HG03442 (cell line): ENCODE measurements at regions not wholly inside any gene's neighbourhood (a gene's known extent, or its start where the extent isn't known, plus 50 kb on each side); places are given as distances from the start of the nearest gene placed in this dataset.
"Not testable (repeated sequence)": the region's sequence is repeated elsewhere in the genome, so short reads cannot be mapped to it uniquely, and the experiment has no call there.

Source experiments
- ATAC-seq: cut with Tn5 transposase; IDR thresholded peaks from one replicate; pipeline ENCODE4 v1.9.1; 2021; ENCODE audit warnings: mild to moderate bottlenecking, moderate library complexity; ENCODE audit not compliant: unreplicated experiment

DNA sequence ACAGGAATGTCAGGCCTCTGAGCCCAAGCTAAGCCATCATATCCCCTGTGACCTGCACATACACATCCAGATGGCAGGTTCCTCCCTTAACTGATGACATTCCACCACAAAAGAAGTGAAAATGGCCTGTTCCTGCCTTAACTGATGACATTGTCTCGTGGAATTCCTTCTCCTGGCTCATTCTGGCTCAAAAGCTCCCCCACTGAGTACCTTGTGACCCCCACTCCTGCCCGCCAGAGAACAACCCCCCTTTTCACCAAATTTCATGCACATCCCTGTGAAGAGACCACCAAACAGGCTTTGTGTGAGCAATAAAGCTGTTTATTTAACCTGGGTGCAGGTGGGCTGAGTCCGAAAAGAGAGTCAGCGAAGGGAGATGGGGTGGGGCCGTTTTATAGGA lies 447.4 kb downstream of the FGF13 start:
- not testable (repeated sequence) for ATAC-seq

DNA sequence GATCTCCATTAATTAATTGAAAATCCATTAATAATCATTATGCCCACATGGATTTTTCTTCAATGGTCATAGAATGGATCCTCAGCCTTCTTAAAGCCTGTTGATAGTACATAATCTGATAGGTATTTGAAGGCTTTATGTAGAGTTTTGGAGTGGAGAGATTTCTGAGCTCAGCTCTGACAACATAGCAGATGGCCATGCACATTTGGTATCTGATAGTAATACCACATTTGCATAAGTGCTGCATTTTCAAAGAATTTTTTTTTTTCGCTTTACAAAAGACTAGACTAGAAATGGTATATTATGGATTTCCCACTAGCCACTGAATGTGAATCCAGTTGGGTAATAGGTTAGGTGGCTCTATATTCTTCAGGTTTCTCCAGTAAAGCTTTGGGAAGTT lies 440.6 kb downstream of the FGF13 start:
- ATAC-seq = no peak

- ATAC-seq = not testable (repeated sequence)
These were observed 428.8 kb downstream of the FGF13 start for GRCh38 chrX:138282598-138283150.

DNA sequence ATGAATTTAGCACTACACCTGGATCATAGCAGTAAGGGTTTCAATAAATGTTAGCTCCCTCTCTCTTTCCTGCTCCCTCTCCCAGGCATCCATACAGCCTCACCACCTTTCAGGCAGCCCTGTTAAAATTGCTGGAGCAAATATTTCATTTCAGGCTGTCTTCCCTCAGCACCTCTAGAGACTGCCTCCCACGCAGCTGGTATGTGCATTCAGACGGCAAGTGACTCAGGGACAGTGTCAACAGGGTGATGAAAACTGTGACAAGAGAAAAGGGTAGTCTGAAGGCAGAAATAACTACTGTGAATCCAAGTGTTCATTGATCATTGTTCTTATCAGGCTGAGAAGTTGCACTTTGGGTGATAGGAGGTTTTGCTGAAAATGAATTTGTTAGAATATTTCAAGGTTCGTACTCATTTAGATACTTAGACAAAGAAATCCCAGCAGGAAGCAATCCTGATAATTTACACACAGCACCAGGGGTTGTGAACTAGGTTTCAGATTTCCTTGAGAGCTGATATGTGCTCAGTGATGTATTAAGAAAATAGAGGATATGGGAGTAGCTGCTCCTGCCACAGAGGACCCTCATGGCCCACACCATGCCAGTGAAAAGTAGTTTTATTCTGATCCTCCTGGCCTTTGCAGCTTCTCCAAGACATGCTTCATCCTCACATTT lies 424.2 kb downstream of the FGF13 start:
- ATAC-seq = no peak

DNA sequence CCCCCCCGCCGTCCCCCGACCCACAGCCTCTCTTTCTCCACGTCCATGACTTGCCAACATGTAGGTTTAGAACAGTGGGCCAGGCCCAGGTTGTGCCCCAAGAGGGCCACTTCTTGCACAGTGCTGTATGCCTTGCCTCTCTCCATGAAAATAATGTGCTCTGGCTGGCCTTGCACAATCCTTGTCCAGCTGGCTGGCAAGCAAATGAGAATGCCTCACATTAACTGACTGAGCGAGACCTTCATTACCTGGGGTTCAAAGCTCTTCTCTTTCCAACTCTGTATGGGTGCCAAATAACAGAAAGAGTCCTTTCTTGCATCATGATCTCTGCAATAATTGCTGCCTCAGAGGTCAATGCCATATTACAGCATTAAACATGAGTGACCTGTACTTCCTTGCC lies 416.6 kb downstream of the FGF13 start:
- ATAC-seq = no peak

DNA sequence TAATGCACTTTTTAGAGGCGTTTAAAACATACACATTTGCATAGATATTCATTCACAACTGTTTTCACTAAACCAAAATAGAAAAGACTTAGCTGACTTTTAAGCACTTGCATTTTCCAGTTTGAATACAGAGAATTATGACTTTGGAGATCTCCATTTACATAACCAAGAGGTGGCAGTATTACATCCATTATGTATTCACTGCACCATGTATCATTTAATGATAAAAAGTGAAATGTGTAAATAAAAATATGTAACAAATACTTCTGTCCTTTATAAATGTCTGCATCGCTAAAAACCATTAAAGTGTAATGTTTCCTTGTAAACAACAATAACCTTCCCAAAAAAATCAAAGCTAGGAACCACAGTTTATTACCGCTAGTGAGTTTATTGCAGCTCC lies 413.2 kb downstream of the FGF13 start:
- no peak for ATAC-seq

DNA sequence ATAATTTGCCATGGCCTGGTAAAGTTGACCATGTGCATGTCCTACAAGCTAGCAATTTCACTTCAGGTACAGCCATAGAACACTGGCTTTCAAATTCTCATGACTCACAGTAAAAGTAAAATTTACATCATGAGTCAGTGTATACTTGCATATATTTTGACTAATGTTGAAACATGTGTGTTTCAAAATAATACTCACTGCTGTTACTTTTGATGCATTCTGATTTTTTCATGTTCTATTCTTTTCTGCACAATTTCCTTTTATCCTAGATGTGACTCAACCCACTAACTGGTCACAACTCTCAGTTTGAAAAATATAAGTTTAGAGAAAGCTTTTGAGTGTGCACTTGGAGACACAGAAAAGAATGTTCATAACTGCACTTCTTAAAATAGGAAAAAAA lies 365.7 kb downstream of the FGF13 start:
- ATAC-seq = no peak

GRCh38 chrX:138349351-138349750 lies 362.2 kb downstream of the FGF13 start:
- ATAC-seq = no peak

GRCh38 chrX:138378876-138379275 lies 332.6 kb downstream of the FGF13 start:
- no peak for ATAC-seq

DNA sequence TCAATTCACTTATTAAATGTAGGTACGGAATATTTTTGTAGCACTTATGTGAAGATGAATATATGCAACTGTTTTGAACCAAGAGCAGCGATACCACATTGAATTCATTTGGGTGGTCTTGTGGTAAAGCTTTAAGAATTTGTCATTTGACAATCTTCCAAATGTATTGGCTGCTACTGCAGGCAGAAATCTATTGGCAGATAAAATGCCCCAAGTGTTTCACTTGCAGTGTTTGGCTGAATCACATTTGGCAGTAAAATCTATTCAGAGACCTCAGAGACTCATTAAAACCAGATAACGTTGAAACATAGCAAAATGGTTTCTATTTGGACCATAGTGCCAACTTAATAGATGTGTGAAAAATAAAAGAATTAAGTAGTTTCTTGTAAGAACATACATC lies 303.4 kb downstream of the FGF13 start:
- no peak for ATAC-seq

DNA sequence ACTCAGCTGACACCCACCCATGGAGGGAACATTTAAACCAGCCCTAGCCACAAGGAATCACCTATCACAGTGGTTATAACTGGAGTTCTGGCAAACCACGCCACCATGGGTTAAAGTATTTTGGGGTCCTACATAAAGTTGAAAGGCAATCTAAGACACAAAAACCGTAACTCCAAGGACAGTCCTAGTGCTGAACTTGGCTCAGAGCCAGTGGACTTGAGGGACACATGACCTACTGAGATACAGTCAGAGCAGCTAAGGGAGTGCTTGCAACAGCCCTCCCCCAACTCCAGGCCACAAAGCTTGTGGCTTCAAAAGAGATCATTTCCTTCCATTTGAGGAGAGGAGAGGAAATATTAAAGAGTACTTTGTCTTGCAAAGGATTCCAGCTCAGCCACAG lies 300.5 kb downstream of the FGF13 start:
- ATAC-seq = no peak
